GM12878 (cell line): ENCODE measurements at regions not wholly inside any gene's neighbourhood (a gene's known extent, or its start where the extent isn't known, plus 50 kb on each side); places are given as distances from the start of the nearest gene placed in this dataset.

ENCODE experiments used
- ATAC-seq: fragments of 200-7000 bp; cut with Tn5 transposase; 3 replicates; pipeline ENCODE4 v1.9.1; 2020; ENCODE audit warnings: mild to moderate bottlenecking, moderate library complexity
- BruUV-seq: library from RNA; stranded (reverse); fragments of 400-500 nt; replicated peaks from 2 replicates; lab custom pipeline; 2021; lab: Mats Ljungman, UMichigan
- CTCF ChIA-PET: fragments of 300-600 bp; sonication (Branson Sonifier 250); formaldehyde crosslinking; extraction: SDS; loops from one replicate; lab custom pipeline; 2021; ENCODE audit warnings: inconsistent platforms; lab: Yijun Ruan, JAX
- POLR2A ChIA-PET: fragments of 350-600 bp; formaldehyde crosslinking; extraction: SDS; loops from one replicate; lab custom pipeline; 2021; ENCODE audit warnings: inconsistent platforms; lab: Charles Lee
- RAD21 ChIA-PET: fragments of 300-600 bp; sonication (Branson Sonifier 250); formaldehyde crosslinking; loops from one replicate; lab custom pipeline; 2023; ENCODE audit warnings: antibody characterized with exemption; ENCODE audit not compliant: unreplicated experiment; lab: Charles Lee
- SMC1A ChIA-PET: fragments of 300-600 bp; sonication (Branson Sonifier 250); formaldehyde crosslinking; loops from one replicate; lab custom pipeline; 2023; ENCODE audit not compliant: unreplicated experiment, uncharacterized antibody; lab: Charles Lee
- DNase-seq: peaks from one replicate; pipeline ENCODE4 v3.0.0-alpha.2; 2011; ENCODE audit warnings: low read depth, low spot score
- FAIRE-seq: peaks from 3 replicates; lab custom pipeline; 2011; peaks lifted over from hg19 to GRCh38; lab: Jason Lieb, UNC
- H2AFZ ChIP-seq: 2 replicates; pipeline ENCODE4 v1.6.0; 2011; ENCODE audit warnings: low read depth, low read length, control low read depth; ENCODE audit not compliant: control insufficient read depth
- H3K27ac ChIP-seq: 2 replicates; pipeline ENCODE4 v1.5.1; 2011; ENCODE audit warnings: control low read depth; ENCODE audit not compliant: control insufficient read depth, insufficient read depth
- H3K27me3 ChIP-seq, 2 experiments: replicated peaks in 1 of 2; 2 replicates each; pipeline versions ENCODE4 v1.6.0 to v1.6.1; 2011; ENCODE audit warnings: low read length in 1 of 2; ENCODE audit not compliant: control insufficient read depth in 2 of 2, insufficient read depth in 2 of 2
- H3K36me3 ChIP-seq, 2 experiments: 2 replicates each; pipeline ENCODE4 v1.5.1; 2011; ENCODE audit warnings: low read length in 1 of 2; ENCODE audit not compliant: control insufficient read depth in 2 of 2, insufficient read depth in 2 of 2
- H3K4me1 ChIP-seq: 2 replicates; pipeline ENCODE4 v1.6.1; 2011; ENCODE audit warnings: mild to moderate bottlenecking, low read length, moderate library complexity, mixed read lengths; ENCODE audit not compliant: control insufficient read depth, insufficient read depth
- H3K4me2 ChIP-seq: 2 replicates; pipeline ENCODE4 v1.6.0; 2011; ENCODE audit warnings: control low read depth; ENCODE audit not compliant: control insufficient read depth, insufficient read depth
- H3K4me3 ChIP-seq: fragments of 200-600 bp; sonication (generic); 2 replicates; pipeline ENCODE4 v1.5.1; 2016
- H3K79me2 ChIP-seq: 2 replicates; pipeline ENCODE4 v1.6.0; 2011; ENCODE audit warnings: low read length; ENCODE audit not compliant: control insufficient read depth, insufficient read depth
- H3K9ac ChIP-seq: 2 replicates; pipeline ENCODE4 v1.8.0; 2011; ENCODE audit warnings: low read length, control low read depth, mixed read lengths; ENCODE audit not compliant: control insufficient read depth, insufficient read depth
- H3K9me3 ChIP-seq: replicated peaks from 3 replicates; pipeline ENCODE4 v1.5.1; 2011; ENCODE audit warnings: mild to moderate bottlenecking, low read length; ENCODE audit not compliant: control insufficient read depth, insufficient read depth
- H4K20me1 ChIP-seq: 2 replicates; pipeline ENCODE4 v1.6.0; 2011; ENCODE audit not compliant: control insufficient read depth, insufficient read depth
- EZH2 ChIP-seq: IDR thresholded peaks from 2 replicates; pipeline ENCODE4 v1.6.1; 2012; ENCODE audit warnings: low read depth, mild to moderate bottlenecking, control low read depth, inconsistent platforms, low read length, borderline replicate concordance; ENCODE audit not compliant: control insufficient read depth
- IKZF1 ChIP-seq: fragments of 450-650 bp; conservative IDR thresholded peaks from 2 replicates; pipeline ENCODE4 v1.6.1; 2017; ENCODE audit warnings: antibody characterized with exemption, mild to moderate bottlenecking
- KDM1A ChIP-seq: fragments of 200-600 bp; sonication (generic); IDR thresholded peaks from 2 replicates; pipeline ENCODE4 v1.6.1; 2016; ENCODE audit warnings: borderline replicate concordance
- MTA2 ChIP-seq: fragments of 450-650 bp; IDR thresholded peaks from 2 replicates; pipeline ENCODE4 v1.6.1; 2016; ENCODE audit warnings: low read depth, mild to moderate bottlenecking, moderate library complexity
- MYB ChIP-seq: fragments of 150-350 bp; IDR thresholded peaks from 2 replicates; pipeline ENCODE4 v1.6.1; 2014; ENCODE audit warnings: mild to moderate bottlenecking, low read depth, low read length, borderline replicate concordance
- PAX8 ChIP-seq: fragments of 450-650 bp; IDR thresholded peaks from 2 replicates; pipeline ENCODE4 v1.6.1; 2017; ENCODE audit warnings: mild to moderate bottlenecking, moderate library complexity
- RFX5 ChIP-seq: IDR thresholded peaks from 2 replicates; pipeline ENCODE4 v1.6.1; 2011; ENCODE audit warnings: low read depth, low read length, improper control_type of control experiment
- TARDBP ChIP-seq: IDR thresholded peaks from 2 replicates; pipeline ENCODE4 v1.6.1; 2016; ENCODE audit warnings: borderline replicate concordance
- ZZZ3 ChIP-seq: IDR thresholded peaks from 2 replicates; pipeline ENCODE4 v1.6.1; 2011; ENCODE audit warnings: low read depth; ENCODE audit not compliant: control insufficient read depth, insufficient read length
- WGBS: methylation state at CpG from one replicate; pipeline ENCODE4 v1.1.6; 2016; ENCODE audit warnings: low lambda C conversion rate; ENCODE audit not compliant: insufficient replicate concordance, insufficient coverage; ENCODE audit errors: missing lambda C conversion rate; 5-methylcytosine and 5-hydroxymethylcytosine counted together
- in situ Hi-C: fragments of 300-500 bp; cut with MboI; formaldehyde crosslinking; loops from 9 replicates; pipeline ENCODE4 v1.14.3; 2018; ENCODE audit warnings: mixed read lengths
- intact Hi-C: fragments of 100-400 bp; cut with micrococcal nuclease; formaldehyde crosslinking; loops from one replicate; pipeline ENCODE4 v1.14.2; 2022; ENCODE audit not compliant: unreplicated experiment
- TF ChIP-seq, protein P1 (sequence below): fragments of 450-650 bp; IDR thresholded peaks from 2 replicates; pipeline ENCODE4 v1.6.1; 2017; ENCODE audit warnings: mild to moderate bottlenecking

DNA sequence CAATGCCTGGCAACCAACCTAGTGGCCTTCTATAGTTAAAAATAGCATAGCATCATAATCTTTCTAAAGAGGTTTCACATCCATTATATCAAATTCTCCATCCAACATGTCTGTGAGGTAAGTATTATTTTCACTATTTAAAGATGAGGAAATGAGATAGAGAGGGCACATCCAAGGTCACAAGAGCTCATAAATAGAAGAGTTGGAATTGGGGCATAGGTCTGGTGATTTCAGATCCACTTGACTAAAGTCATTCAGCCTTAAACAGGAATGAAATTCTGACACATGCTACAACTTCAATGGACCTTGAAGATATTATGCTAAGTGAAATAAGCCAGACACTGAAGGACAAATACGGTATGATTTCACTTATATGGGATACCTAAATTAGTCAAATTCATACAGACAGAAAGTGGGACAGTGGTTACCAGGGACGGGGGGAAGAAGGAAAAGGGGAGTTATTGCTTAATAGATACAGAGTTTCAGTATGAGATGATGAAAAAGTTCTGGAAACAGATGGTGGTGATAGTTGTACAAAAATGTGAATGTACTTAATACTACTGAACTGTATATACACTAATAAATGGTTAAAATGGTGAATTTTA is 259.6 kb upstream of the NR4A3 start (continued):
- no peak for TF ChIP-seq PAX8

DNA sequence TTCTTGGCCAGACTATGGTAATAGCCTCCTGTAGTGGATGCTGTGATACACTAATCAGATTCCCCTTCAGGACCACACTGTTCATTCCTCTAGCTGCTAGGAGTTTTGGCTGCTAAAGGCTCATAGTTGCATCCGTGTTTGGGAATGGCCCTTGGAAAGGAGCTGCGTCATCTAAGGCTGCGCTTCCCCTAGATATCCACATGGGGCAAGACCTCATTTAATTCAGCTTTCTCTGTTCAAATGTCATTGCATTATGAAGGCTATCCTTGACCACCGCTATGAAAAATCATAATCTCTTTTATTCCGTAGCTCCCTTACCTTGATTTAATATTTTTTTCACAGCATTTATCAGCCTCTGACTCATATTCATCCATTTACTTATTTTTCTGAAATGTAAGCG is 258.3 kb upstream of the NR4A3 start:
- H2AFZ ChIP-seq: no peak overlapping the region
- intact Hi-C loops: no loop called here
- CTCF ChIA-PET: interaction anchor here (1.2 to 1.6 kb wide), 3 partner anchors 11 to 14 kb away, joined by 3 to 5 read pairs (median 3); no protein-coding TSS in a partner anchor
- no peaks in the 10 kb centered on the region for H4K20me1 ChIP-seq
- in situ Hi-C loops: no loop called here
- H3K27me3 ChIP-seq: no peaks in the 10 kb centered on the region
- H3K4me2 ChIP-seq: no peak overlapping the region
- no peaks in the 10 kb centered on the region for H3K79me2 ChIP-seq
- H3K36me3 ChIP-seq: no peaks in the 10 kb centered on the region
- POLR2A ChIA-PET: no interaction called here
- no peak overlapping the region for H3K9ac ChIP-seq
- no peak for TF ChIP-seq ZZZ3
- no peak for TF ChIP-seq KDM1A
- TF ChIP-seq TARDBP: no peak
- no peak for TF ChIP-seq IKZF1
- TF ChIP-seq MTA2: no peak
- TF ChIP-seq MYB: no peak
- no peak for TF ChIP-seq RFX5
- TF ChIP-seq, protein P1, sequence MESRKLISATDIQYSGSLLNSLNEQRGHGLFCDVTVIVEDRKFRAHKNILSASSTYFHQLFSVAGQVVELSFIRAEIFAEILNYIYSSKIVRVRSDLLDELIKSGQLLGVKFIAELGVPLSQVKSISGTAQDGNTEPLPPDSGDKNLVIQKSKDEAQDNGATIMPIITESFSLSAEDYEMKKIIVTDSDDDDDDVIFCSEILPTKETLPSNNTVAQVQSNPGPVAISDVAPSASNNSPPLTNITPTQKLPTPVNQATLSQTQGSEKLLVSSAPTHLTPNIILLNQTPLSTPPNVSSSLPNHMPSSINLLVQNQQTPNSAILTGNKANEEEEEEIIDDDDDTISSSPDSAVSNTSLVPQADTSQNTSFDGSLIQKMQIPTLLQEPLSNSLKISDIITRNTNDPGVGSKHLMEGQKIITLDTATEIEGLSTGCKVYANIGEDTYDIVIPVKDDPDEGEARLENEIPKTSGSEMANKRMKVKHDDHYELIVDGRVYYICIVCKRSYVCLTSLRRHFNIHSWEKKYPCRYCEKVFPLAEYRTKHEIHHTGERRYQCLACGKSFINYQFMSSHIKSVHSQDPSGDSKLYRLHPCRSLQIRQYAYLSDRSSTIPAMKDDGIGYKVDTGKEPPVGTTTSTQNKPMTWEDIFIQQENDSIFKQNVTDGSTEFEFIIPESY: no peak
- no peak for TF ChIP-seq EZH2
- no peak for ATAC-seq
- WGBS: 64% methylated on average over 6 of the region's 6 CpGs
- H3K9me3 ChIP-seq: no peaks in the 10 kb centered on the region
- FAIRE-seq: no peak
- SMC1A ChIA-PET: interaction anchor here (1.2 to 2.6 kb wide), 5 partner anchors 8 to 157 kb away, joined by 3 to 13 read pairs (median 4); no protein-coding TSS in a partner anchor
- H3K4me3 ChIP-seq: no peak overlapping the region
- BruUV-seq: no TSS peak
- DNase-seq: no peak
- no peaks in the 10 kb centered on the region for H3K4me1 ChIP-seq
- no peak overlapping the region for H3K27ac ChIP-seq
- RAD21 ChIA-PET: no interaction called here
